ENCODE measurements at regions not wholly inside any gene's neighbourhood (a gene's known extent, or its start where the extent isn't known, plus 50 kb on each side); places are given as distances from the start of the nearest gene placed in this dataset.

DNA sequence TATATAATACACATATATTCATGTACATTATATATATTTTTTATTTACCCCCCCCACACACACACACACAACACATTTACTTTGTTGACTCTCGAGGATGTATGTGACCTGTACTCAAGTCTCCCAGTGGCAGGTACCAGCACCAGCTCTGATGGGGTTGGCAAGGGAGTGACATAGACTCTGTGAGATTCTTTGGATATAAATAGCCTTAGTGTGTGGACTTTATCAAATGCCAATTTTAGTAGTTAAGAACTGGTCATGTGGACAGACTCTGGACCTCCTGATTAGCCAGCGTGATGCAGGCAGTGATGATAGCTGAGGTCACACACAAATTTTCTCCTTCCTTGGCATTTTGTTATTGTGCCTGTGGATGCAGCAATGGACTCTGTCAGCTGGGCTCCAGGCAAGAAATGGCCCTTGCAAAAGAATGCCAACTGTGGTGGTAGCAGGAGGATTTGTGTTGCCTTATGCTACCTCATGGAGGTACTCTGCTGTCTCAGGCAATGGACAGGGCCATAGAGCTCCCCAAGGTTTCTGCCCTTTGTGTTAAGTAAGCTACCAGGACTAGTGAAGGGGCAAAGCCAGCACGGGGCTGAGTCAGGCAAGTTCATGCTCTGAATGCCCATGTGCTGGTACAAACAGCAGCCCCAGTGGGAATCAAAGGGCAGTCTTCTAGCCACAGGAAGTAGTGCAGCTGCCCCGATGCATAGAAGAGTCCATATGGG is 224.6 kb upstream of the ZWINT start:
- TF ChIP-seq, protein P1, sequence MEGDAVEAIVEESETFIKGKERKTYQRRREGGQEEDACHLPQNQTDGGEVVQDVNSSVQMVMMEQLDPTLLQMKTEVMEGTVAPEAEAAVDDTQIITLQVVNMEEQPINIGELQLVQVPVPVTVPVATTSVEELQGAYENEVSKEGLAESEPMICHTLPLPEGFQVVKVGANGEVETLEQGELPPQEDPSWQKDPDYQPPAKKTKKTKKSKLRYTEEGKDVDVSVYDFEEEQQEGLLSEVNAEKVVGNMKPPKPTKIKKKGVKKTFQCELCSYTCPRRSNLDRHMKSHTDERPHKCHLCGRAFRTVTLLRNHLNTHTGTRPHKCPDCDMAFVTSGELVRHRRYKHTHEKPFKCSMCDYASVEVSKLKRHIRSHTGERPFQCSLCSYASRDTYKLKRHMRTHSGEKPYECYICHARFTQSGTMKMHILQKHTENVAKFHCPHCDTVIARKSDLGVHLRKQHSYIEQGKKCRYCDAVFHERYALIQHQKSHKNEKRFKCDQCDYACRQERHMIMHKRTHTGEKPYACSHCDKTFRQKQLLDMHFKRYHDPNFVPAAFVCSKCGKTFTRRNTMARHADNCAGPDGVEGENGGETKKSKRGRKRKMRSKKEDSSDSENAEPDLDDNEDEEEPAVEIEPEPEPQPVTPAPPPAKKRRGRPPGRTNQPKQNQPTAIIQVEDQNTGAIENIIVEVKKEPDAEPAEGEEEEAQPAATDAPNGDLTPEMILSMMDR (conservative IDR thresholded peaks at IDR 0.05 in 1 of 2, IDR thresholded peaks at IDR 0.05 in 1 of 2; ENCODE audit: extremely low read depth in 1 of 2, insufficient read depth in 1 of 2, low read depth in 1 of 2, low read length in 2 of 2), result no peak
- TF ChIP-seq EZH2 (IDR thresholded peaks at IDR 0.05; ENCODE audit: borderline replicate concordance, low read length), result no peak
